Cerebellar cortex (tissue), 1 donor: ENCODE measurements at regions not wholly inside any gene's neighbourhood (a gene's known extent, or its start where the extent isn't known, plus 50 kb on each side); places are given as distances from the start of the nearest gene placed in this dataset.

ENCODE experiments used
- DNase-seq: peaks from one replicate; pipeline ENCODE4 v3.0.0-alpha.2; 2015; ENCODE audit warnings: low spot score

GRCh38 chr14:42606839-42607238 is 1000.2 kb downstream of the LRFN5 start:
- DNase-seq = no peak

GRCh38 chr14:42602336-42602845 is 995.7 kb downstream of the LRFN5 start:
- DNase-seq = no peak

GRCh38 chr14:42572032-42572431 is 965.4 kb downstream of the LRFN5 start:
- DNase-seq = no peak

GRCh38 chr14:42569227-42569626 is 962.6 kb downstream of the LRFN5 start:
- DNase-seq = no peak

- no peak for DNase-seq
Observed at GRCh38 chr14:42565556-42565955, 958.9 kb downstream of the LRFN5 start.

- no peak for DNase-seq
Observed at GRCh38 chr14:42563313-42563712, 956.6 kb downstream of the LRFN5 start.

GRCh38 chr14:42556551-42556950 is 949.9 kb downstream of the LRFN5 start:
- DNase-seq = no peak

- no peak for DNase-seq
Observed at GRCh38 chr14:42555365-42555764, 948.7 kb downstream of the LRFN5 start.

- no peak for DNase-seq
Observed at GRCh38 chr14:42554091-42554490, 947.4 kb downstream of the LRFN5 start.

- DNase-seq = no peak
Observed at GRCh38 chr14:42550310-42550709, 943.6 kb downstream of the LRFN5 start.

- DNase-seq = no peak
Observed at GRCh38 chr14:42548349-42548748, 941.7 kb downstream of the LRFN5 start.

- DNase-seq = no peak
Observed at GRCh38 chr14:42545636-42546035, 939.0 kb downstream of the LRFN5 start.

GRCh38 chr14:42541535-42542001 is 934.9 kb downstream of the LRFN5 start:
- no peak for DNase-seq

- DNase-seq = no peak
Observed at GRCh38 chr14:42535397-42535796, 928.7 kb downstream of the LRFN5 start.

- DNase-seq = no peak
Observed at GRCh38 chr14:42533476-42533875, 926.8 kb downstream of the LRFN5 start.

- DNase-seq = no peak
Observed at GRCh38 chr14:42532194-42532593, 925.5 kb downstream of the LRFN5 start.

- DNase-seq = no peak
Observed at GRCh38 chr14:42527141-42527540, 920.5 kb downstream of the LRFN5 start.

GRCh38 chr14:42523666-42524065 is 917.0 kb downstream of the LRFN5 start:
- no peak for DNase-seq

GRCh38 chr14:42517806-42518500 is 911.3 kb downstream of the LRFN5 start:
- DNase-seq = no peak

GRCh38 chr14:42513837-42514236 is 907.2 kb downstream of the LRFN5 start:
- DNase-seq = no peak

- no peak for DNase-seq
Observed at GRCh38 chr14:42510071-42510470, 903.4 kb downstream of the LRFN5 start.

- no peak for DNase-seq
Observed at GRCh38 chr14:42508209-42508946, 901.7 kb downstream of the LRFN5 start.

GRCh38 chr14:42504433-42504832 is 897.8 kb downstream of the LRFN5 start:
- no peak for DNase-seq
